ENCODE measurements at regions not wholly inside any gene's neighbourhood (a gene's known extent, or its start where the extent isn't known, plus 50 kb on each side); places are given as distances from the start of the nearest gene placed in this dataset.

DNA sequence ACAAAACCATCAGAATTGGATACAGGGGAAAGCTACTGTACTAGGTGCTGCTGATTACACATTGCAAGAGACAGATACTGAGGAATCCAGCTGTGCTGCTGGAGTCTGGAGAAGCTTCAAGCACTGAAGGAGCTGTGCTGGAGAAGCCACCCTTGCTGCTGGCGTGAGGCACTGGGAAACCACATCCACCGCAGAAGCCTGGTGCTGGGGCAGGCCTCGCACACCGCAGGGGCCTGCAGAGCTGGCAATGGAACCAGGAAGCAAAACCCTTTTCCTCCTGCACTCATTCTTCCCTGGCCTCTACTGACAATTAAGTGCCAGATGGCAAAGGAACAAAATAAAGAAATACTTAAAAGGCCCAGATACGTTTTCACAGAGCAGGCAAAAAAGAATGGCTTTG is 94.4 kb upstream of the MSH6 start:
- Histone ChIP-seq H3K9ac (ENCODE audit: low read depth, low read length) (no peak overlapping the region), H3K27me3 (ENCODE audit: control insufficient read depth, insufficient read depth, low read length) (no peaks in the 10 kb centered on the region), H3K4me3 (ENCODE audit: low read length) (no peak overlapping the region), H3K4me2 (ENCODE audit: low read length) (no peak overlapping the region), H3K9me3 (replicated peaks; ENCODE audit: low read length) (no peaks in the 10 kb centered on the region), H3K4me1 (ENCODE audit: control insufficient read depth, insufficient read depth, low read length) (no peaks in the 10 kb centered on the region), H3K36me3 (ENCODE audit: insufficient read depth, low read length) (no peaks in the 10 kb centered on the region)

DNA sequence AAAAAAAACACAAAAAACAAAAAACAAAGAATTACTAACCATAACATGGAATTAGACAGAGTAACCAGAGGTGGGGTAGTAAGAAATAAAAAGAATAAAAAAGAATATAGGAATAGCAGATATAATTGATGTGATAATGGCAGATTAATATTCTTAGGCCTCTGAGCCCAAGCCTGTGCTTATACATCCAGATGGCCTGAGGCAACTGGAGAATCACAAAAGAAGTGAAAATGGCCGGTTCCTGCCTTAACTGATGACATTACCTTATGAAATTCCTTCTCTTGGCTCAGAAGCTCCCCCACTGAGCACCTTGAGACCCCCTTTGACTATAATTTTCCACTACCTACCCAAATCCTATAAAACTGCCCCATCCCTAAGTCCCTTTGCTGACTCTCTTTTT is 95.1 kb upstream of the MSH6 start:
- Histone ChIP-seq H3K27me3 (ENCODE audit: control insufficient read depth, insufficient read depth, low read length) (no peaks in the 10 kb centered on the region), H3K4me3 (ENCODE audit: low read length) (no peak overlapping the region), H3K9ac (ENCODE audit: low read depth, low read length) (no peak overlapping the region), H3K4me2 (ENCODE audit: low read length) (no peak overlapping the region), H3K9me3 (replicated peaks; ENCODE audit: low read length) (no peaks in the 10 kb centered on the region), H3K36me3 (ENCODE audit: insufficient read depth, low read length) (no peaks in the 10 kb centered on the region), H3K4me1 (ENCODE audit: control insufficient read depth, insufficient read depth, low read length) (no peaks in the 10 kb centered on the region)

DNA sequence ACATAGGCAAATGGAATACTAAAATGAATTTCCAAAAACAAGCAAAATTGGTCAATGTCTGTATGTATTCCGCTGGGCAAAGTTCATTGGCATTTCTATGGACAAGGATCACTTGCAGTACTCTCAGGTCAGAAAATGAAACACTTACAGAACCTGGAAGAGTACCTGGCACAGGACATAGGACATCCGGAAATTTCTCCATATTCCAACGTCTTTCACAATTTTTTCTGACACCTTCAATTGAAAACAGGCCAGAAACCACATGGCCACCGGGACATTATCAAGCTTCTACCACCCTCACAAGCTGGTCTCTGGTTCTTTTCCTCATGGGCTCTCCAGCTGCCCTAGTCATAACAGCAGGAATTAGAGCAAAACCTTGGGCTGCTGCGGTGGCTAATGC is 96.9 kb upstream of the MSH6 start:
- Histone ChIP-seq H3K4me2 (ENCODE audit: low read length) (no peak overlapping the region), H3K4me1 (ENCODE audit: control insufficient read depth, insufficient read depth, low read length) (no peaks in the 10 kb centered on the region), H3K36me3 (ENCODE audit: insufficient read depth, low read length) (no peaks in the 10 kb centered on the region), H3K4me3 (ENCODE audit: low read length) (no peak overlapping the region), H3K9ac (ENCODE audit: low read depth, low read length) (no peak overlapping the region), H3K27me3 (ENCODE audit: control insufficient read depth, insufficient read depth, low read length) (no peaks in the 10 kb centered on the region), H3K9me3 (replicated peaks; ENCODE audit: low read length) (no peaks in the 10 kb centered on the region)

DNA sequence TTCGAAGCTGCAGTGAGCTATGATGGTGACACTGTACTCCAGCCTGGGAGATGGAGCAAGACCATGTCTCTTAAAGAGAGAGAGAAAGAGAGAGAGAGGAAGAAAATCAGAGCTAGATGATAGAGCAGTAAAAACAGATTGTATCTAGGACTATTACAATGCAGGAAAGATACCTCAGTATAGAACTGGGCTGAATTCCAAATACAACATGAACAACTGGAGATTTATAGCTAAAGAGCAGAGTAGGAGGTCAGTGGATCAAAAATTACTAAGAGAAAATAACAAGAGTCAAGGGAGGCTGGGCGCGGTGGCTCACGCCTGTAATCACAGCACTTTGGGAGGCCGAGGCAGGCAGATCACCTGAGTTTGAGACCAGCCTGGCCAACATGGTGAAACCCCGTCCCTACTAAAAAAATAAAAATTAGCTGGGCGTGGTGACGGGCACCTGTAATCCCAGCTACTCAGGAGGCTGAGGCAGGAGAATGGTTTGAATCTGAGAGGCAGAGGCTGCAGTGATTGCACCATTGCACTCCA is 100.7 kb upstream of the MSH6 start:
- H3K9me3 ChIP-seq (replicated peaks; ENCODE audit: low read length) = no peaks in the 10 kb centered on the region
- no peak overlapping the region for H3K4me2 ChIP-seq (ENCODE audit: low read length)
- no peaks in the 10 kb centered on the region for H3K4me1 ChIP-seq (ENCODE audit: control insufficient read depth, insufficient read depth, low read length)
- no peak overlapping the region for H3K9ac ChIP-seq (ENCODE audit: low read depth, low read length)
- H3K36me3 ChIP-seq (ENCODE audit: insufficient read depth, low read length) = no peaks in the 10 kb centered on the region
- peaks cover 13% of the 10 kb centered on the region for H3K27me3 ChIP-seq (ENCODE audit: control insufficient read depth, insufficient read depth, low read length)
- H3K4me3 ChIP-seq (ENCODE audit: low read length) = no peak overlapping the region

DNA sequence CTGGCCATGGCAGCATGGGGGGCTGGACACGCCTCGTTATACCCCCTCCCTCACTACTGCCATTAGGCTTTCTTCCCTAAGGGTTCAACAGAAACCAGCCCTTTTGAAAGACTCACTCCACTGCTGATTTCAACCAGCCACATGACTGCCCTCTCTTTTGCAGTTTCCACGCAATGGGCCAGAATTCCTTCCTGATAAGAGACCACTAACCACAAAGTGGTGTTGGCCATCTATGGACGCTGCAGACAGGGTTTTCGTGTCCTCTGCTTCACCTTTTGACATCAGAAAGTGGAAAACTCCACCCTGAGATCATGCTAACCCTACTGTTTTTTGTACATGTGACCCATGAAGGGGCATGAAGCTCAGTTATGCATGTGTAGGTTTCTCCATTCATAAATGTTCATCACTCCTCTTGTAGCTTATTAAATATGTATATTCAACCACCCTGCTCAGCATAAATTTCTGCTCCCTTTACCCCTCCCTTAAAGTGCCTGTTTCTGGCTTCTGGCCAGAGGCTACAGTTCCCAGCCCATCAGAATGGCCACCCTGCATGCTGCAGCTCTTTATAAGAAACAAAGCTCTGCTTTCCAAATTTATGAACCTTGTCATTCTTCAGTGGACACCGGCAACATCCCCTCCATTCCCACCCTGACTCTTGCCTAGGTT is 105.6 kb upstream of the KCNK12 start:
- H3K27me3 ChIP-seq (ENCODE audit: control insufficient read depth, insufficient read depth, low read length) = peaks cover 17% of the 10 kb centered on the region
- H3K4me2 ChIP-seq (ENCODE audit: low read length) = no peak overlapping the region
- H3K36me3 ChIP-seq (ENCODE audit: insufficient read depth, low read length) = no peaks in the 10 kb centered on the region
- H3K4me3 ChIP-seq (ENCODE audit: low read length) = no peak overlapping the region
- no peaks in the 10 kb centered on the region for H3K9me3 ChIP-seq (replicated peaks; ENCODE audit: low read length)
- no peaks in the 10 kb centered on the region for H3K4me1 ChIP-seq (ENCODE audit: control insufficient read depth, insufficient read depth, low read length)
- no peak overlapping the region for H3K9ac ChIP-seq (ENCODE audit: low read depth, low read length)

DNA sequence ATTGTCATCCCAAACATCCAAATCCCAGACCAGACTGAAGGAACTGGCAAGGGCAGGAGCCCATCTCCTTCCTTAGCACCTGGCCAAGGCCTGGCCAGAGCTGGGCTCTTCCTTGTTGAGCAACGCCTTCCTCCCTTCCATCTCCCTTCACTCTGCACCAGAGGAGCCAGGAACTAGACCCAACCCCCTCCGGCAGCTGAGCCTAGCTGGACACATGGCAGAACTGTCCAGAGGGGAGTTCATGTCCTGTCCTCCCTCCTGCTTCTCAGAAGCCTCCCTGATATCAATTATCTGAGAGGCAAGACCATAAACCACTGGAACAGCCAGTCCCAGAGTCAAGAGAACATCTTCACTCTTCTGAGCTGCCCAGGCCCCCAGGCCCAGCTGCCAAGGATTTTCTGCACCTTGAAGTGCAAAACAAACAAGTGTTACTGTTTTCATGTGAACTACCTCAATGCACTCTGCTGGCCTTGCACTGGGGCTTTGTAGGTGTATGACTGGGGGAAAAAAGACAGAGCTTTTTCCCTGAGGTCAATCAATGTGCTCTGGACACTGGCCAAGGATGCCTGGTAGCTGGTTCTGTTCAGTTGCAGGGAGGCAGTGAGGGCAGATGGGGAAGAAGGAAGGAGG is 104.5 kb upstream of the KCNK12 start:
- H3K9ac ChIP-seq (ENCODE audit: low read depth, low read length) = no peak overlapping the region
- H3K36me3 ChIP-seq (ENCODE audit: insufficient read depth, low read length) = no peaks in the 10 kb centered on the region
- H3K9me3 ChIP-seq (replicated peaks; ENCODE audit: low read length) = no peaks in the 10 kb centered on the region
- no peak overlapping the region for H3K4me3 ChIP-seq (ENCODE audit: low read length)
- peaks cover 16% of the 10 kb centered on the region for H3K27me3 ChIP-seq (ENCODE audit: control insufficient read depth, insufficient read depth, low read length)
- H3K4me1 ChIP-seq (ENCODE audit: control insufficient read depth, insufficient read depth, low read length) = no peaks in the 10 kb centered on the region
- H3K4me2 ChIP-seq (ENCODE audit: low read length) = no peak overlapping the region

DNA sequence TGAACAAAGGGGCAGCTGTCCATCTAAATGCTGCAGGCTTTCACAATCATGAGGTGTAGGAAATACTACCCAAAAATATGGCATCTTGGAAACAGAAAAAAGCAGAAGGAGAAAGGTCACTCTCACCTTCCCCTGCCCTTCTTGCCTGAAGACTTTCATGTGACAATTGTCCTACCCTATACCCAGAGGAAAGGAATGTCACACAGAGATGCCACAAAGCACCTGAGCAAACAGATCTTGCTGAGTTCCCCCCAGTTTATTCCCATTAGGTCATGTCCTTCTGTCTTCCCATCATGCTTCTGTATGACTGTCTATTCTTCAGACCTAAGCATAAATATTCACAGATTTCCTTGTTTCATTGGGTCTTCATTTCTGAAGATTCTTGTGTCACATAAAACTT is 95.5 kb upstream of the KCNK12 start:
- H3K4me1 ChIP-seq (ENCODE audit: control insufficient read depth, insufficient read depth, low read length) = no peaks in the 10 kb centered on the region
- H3K36me3 ChIP-seq (ENCODE audit: insufficient read depth, low read length) = no peaks in the 10 kb centered on the region
- H3K9ac ChIP-seq (ENCODE audit: low read depth, low read length) = no peak overlapping the region
- H3K27me3 ChIP-seq (ENCODE audit: control insufficient read depth, insufficient read depth, low read length) = peaks cover 6% of the 10 kb centered on the region
- H3K4me3 ChIP-seq (ENCODE audit: low read length) = no peak overlapping the region
- no peaks in the 10 kb centered on the region for H3K9me3 ChIP-seq (replicated peaks; ENCODE audit: low read length)
- no peak overlapping the region for H3K4me2 ChIP-seq (ENCODE audit: low read length)

DNA sequence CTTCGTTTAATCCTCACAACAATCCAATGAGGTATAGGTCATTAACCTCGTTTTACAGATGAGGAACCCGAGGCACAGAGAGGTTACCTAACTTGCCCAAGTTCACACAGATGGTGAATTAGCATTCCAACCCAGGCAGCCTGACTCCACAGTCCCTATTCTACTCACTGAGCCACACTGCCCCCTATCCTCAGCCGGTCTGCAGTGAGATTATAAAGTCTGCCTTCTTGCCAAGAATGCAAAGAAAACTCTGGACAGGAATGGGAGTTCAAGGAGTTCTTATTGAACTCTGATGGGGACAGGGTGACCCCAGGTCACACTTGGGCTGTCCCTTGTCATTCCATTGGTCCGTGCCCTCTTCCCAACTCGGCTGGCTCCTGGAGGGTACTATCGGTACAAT is 94.0 kb upstream of the KCNK12 start:
- no peaks in the 10 kb centered on the region for H3K36me3 ChIP-seq (ENCODE audit: insufficient read depth, low read length)
- no peaks in the 10 kb centered on the region for H3K9me3 ChIP-seq (replicated peaks; ENCODE audit: low read length)
- H3K9ac ChIP-seq (ENCODE audit: low read depth, low read length) = no peak overlapping the region
- H3K4me1 ChIP-seq (ENCODE audit: control insufficient read depth, insufficient read depth, low read length) = no peaks in the 10 kb centered on the region
- peaks cover 11% of the 10 kb centered on the region for H3K27me3 ChIP-seq (ENCODE audit: control insufficient read depth, insufficient read depth, low read length)
- H3K4me3 ChIP-seq (ENCODE audit: low read length) = no peak overlapping the region
- no peak overlapping the region for H3K4me2 ChIP-seq (ENCODE audit: low read length)

DNA sequence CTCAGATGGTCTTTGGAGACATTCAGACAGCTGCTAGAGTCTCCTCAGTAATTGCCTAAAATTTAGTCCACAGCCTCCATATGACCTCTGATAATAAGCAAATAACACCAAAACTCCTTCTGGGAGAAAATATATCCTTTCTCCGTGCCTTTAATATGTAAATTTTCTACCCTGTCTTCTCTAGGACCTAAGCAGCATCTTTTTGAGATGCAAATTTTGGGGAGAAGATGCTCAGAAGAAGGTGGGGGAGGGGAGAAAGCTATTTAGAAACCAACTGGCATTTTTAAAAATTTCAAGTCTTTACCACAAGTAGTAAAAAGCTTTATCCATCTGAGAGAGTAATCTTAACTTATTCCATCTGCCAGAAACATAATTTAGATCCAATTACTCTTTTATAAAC is 91.8 kb upstream of the KCNK12 start:
- Histone ChIP-seq H3K4me2 (ENCODE audit: low read length) (no peak overlapping the region), H3K4me1 (ENCODE audit: control insufficient read depth, insufficient read depth, low read length) (no peaks in the 10 kb centered on the region), H3K4me3 (ENCODE audit: low read length) (no peak overlapping the region), H3K9me3 (replicated peaks; ENCODE audit: low read length) (no peaks in the 10 kb centered on the region), H3K27me3 (ENCODE audit: control insufficient read depth, insufficient read depth, low read length) (peaks cover 15% of the 10 kb centered on the region), H3K9ac (ENCODE audit: low read depth, low read length) (no peak overlapping the region), H3K36me3 (ENCODE audit: insufficient read depth, low read length) (no peaks in the 10 kb centered on the region)

DNA sequence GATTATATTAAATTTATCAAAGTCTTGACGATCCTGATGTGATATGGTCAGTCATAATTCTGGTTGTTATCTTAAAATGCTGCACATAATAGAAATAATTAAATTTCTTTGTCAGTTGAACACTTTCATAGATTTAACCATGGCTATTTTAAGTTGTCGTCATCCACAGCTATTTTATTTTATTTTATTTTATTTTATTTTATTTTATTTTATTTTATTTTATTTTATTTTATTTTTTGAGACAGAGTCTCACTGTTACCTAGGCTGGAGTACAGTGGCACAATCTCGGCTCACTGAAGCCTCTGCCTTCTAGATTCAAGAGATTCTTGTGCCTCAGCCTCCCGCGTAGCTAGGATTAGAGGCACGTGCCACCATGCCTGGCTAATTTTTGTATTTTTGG is 90.5 kb upstream of the KCNK12 start:
- Histone ChIP-seq H3K4me2 (ENCODE audit: low read length) (no peak overlapping the region), H3K4me1 (ENCODE audit: control insufficient read depth, insufficient read depth, low read length) (no peaks in the 10 kb centered on the region), H3K27me3 (ENCODE audit: control insufficient read depth, insufficient read depth, low read length) (peaks cover 14% of the 10 kb centered on the region), H3K36me3 (ENCODE audit: insufficient read depth, low read length) (no peaks in the 10 kb centered on the region), H3K9ac (ENCODE audit: low read depth, low read length) (no peak overlapping the region), H3K4me3 (ENCODE audit: low read length) (no peak overlapping the region), H3K9me3 (replicated peaks; ENCODE audit: low read length) (no peaks in the 10 kb centered on the region)

DNA sequence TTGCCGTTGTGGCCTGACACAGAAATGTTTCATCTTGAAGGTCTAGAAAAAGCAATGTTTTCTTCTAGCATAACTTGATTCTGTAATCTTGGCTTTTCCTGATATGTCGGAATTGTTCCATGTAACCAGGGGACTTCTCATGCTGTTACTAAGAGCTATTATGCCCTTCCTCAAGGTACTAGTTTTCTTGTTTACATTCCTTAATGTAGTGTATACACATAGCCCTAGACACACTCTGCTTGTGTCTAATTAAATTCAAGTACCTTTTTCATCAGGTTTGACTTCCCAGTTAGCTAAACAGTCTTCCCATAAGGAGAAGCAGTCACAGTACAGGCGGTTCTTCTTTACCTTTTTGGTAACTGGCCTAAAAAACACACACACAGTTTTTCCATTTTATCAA is 89.4 kb upstream of the KCNK12 start:
- Histone ChIP-seq H3K9me3 (replicated peaks; ENCODE audit: low read length) (no peaks in the 10 kb centered on the region), H3K4me2 (ENCODE audit: low read length) (no peak overlapping the region), H3K9ac (ENCODE audit: low read depth, low read length) (no peak overlapping the region), H3K4me1 (ENCODE audit: control insufficient read depth, insufficient read depth, low read length) (no peaks in the 10 kb centered on the region), H3K4me3 (ENCODE audit: low read length) (no peak overlapping the region), H3K36me3 (ENCODE audit: insufficient read depth, low read length) (no peaks in the 10 kb centered on the region), H3K27me3 (ENCODE audit: control insufficient read depth, insufficient read depth, low read length) (peaks cover 12% of the 10 kb centered on the region)

Data from skeletal muscle satellite cell (primary cell).